B cell (primary cell): ENCODE measurements at regions not wholly inside any gene's neighbourhood (a gene's known extent, or its start where the extent isn't known, plus 50 kb on each side); places are given as distances from the start of the nearest gene placed in this dataset.

Experiments used
- ATAC-seq: fragments of 200-7000 bp; cut with Tn5 transposase; one replicate; pipeline ENCODE4 v1.10.0; 2021; ENCODE audit warnings: low read depth, mild to moderate bottlenecking, moderate number of reproducible peaks, moderate library complexity
- CTCF ChIA-PET: fragments of 350-600 bp; sonication (Branson Sonifier 250); formaldehyde crosslinking; loops from one replicate; lab custom pipeline; 2021; ENCODE audit warnings: antibody characterized with exemption, inconsistent platforms; lab: Charles Lee
- POLR2A ChIA-PET: fragments of 350-600 bp; sonication (Branson Sonifier 250); formaldehyde crosslinking; loops from one replicate; lab custom pipeline; 2021; ENCODE audit warnings: antibody characterized with exemption; lab: Charles Lee
- DNase-seq: peaks from one replicate; pipeline ENCODE4 v3.0.0; 2013
- H2AFZ ChIP-seq: 2 replicates; pipeline ENCODE4 v1.6.1; 2012; ENCODE audit warnings: mild to moderate bottlenecking, low read depth, low read length; ENCODE audit not compliant: insufficient read depth, poor library complexity, severe bottlenecking
- H3K27ac ChIP-seq, 2 donors: 1 replicate in 1 of 2; 2 replicates in 1 of 2; pipeline ENCODE4 v1.5.1; 2012 to 2013; ENCODE audit warnings: low read length in 2 of 2, mild to moderate bottlenecking in 2 of 2, moderate library complexity in 1 of 2
- H3K27me3 ChIP-seq, 4 experiments: fragments of 200-600 bp in 1 of 4; sonication (generic) in 1 of 4; replicated peaks in 1 of 4; 1 replicate in 2 of 4; 2 replicates in 2 of 4; pipeline versions ENCODE4 v1.6.1 to v1.7.0; 2013 to 2016; ENCODE audit warnings: low read length in 3 of 4, mild to moderate bottlenecking in 2 of 4, mixed read lengths in 1 of 4, moderate library complexity in 1 of 4; ENCODE audit not compliant: insufficient read depth in 4 of 4, control insufficient read depth in 3 of 4; ENCODE audit errors: control extremely low read depth in 1 of 4
- H3K36me3 ChIP-seq, 2 experiments: replicated peaks in 1 of 2; 1 replicate in 1 of 2; 2 replicates in 1 of 2; pipeline versions ENCODE4 v1.6.1 to v1.7.1; 2013; ENCODE audit warnings: low read length in 1 of 2; ENCODE audit not compliant: insufficient read depth in 2 of 2, control insufficient read depth in 1 of 2; ENCODE audit errors: control extremely low read depth in 1 of 2, extremely low read depth in 1 of 2
- H3K4me1 ChIP-seq, 2 donors: fragments of 200-600 bp in 1 of 2; sonication (generic) in 1 of 2; 1 replicate in 1 of 2; 2 replicates in 1 of 2; pipeline versions ENCODE4 v1.5.1 to v1.6.1; 2013 to 2017; ENCODE audit warnings: low read length in 2 of 2; ENCODE audit not compliant: control insufficient read depth in 2 of 2, insufficient read depth in 2 of 2
- H3K4me2 ChIP-seq: replicated peaks from 2 replicates; pipeline ENCODE3; 2012; ENCODE audit warnings: mild to moderate bottlenecking, low read depth, low read length; ENCODE audit not compliant: poor library complexity, severe bottlenecking
- H3K4me3 ChIP-seq, 5 experiments: fragments of 200-600 bp in 1 of 5; sonication (generic) in 1 of 5; 1 replicate in 3 of 5; 2 replicates in 2 of 5; pipeline versions ENCODE4 v1.5.1 to v1.7.0; 2011 to 2016; ENCODE audit warnings: low read length in 4 of 5, mild to moderate bottlenecking in 4 of 5, low read depth in 2 of 5, control low read depth in 1 of 5, moderate library complexity in 1 of 5; ENCODE audit not compliant: insufficient read depth in 1 of 5; ENCODE audit errors: control extremely low read depth in 1 of 5, extremely low read depth in 1 of 5
- H3K79me2 ChIP-seq: fragments of 200-600 bp; sonication (generic); one replicate; pipeline ENCODE4 v1.6.0; 2016; ENCODE audit warnings: low read length; ENCODE audit not compliant: control insufficient read depth, insufficient read depth
- H3K9ac ChIP-seq: fragments of 200-600 bp; sonication (generic); 2 replicates; pipeline ENCODE4 v1.6.1; 2017; ENCODE audit warnings: mild to moderate bottlenecking, low read length, moderate library complexity
- H3K9me3 ChIP-seq, 3 donors: one replicate each; pipeline versions ENCODE4 v1.6.1 to v1.7.1; 2013; ENCODE audit warnings: low read length in 2 of 3; ENCODE audit not compliant: control insufficient read depth in 2 of 3, insufficient read depth in 1 of 3; ENCODE audit errors: control extremely low read depth in 1 of 3
- H4K20me1 ChIP-seq: 2 replicates; pipeline ENCODE4 v1.6.0; 2012; ENCODE audit warnings: mild to moderate bottlenecking, low read length; ENCODE audit not compliant: insufficient read depth, control insufficient read depth, poor library complexity, severe bottlenecking
- H3K27ac Mint-ChIP-seq: one replicate; pipeline ENCODE4 v1.8.0; 2021; ENCODE audit warnings: mixed read lengths
- H3K27me3 Mint-ChIP-seq: one replicate; pipeline ENCODE4 v1.8.0; 2021; ENCODE audit warnings: mixed read lengths
- H3K4me1 Mint-ChIP-seq: one replicate; pipeline ENCODE4 v1.8.0; 2021; ENCODE audit warnings: mixed read lengths
- H3K4me3 Mint-ChIP-seq: one replicate; pipeline ENCODE4 v1.8.0; 2021; ENCODE audit warnings: mixed read lengths
- H3K9me3 Mint-ChIP-seq: one replicate; pipeline ENCODE4 v1.8.0; 2022; ENCODE audit warnings: mixed read lengths; ENCODE audit not compliant: insufficient read depth
- CTCF ChIP-seq: fragments of 200-600 bp; IDR thresholded peaks from one replicate; pipeline ENCODE4 v1.8.0; 2022; ENCODE audit warnings: antibody characterized with exemption, mild to moderate bottlenecking
- EZH2 ChIP-seq: IDR thresholded peaks from 2 replicates; pipeline ENCODE4 v1.6.1; 2012; ENCODE audit warnings: borderline replicate concordance, low read depth, mild to moderate bottlenecking, moderate library complexity, low read length; ENCODE audit not compliant: insufficient read depth, poor library complexity, severe bottlenecking
- WGBS: methylation state at CpG from one replicate; pipeline ENCODE4 v1.1.5; 2013; ENCODE audit warnings: missing lambda C conversion rate; ENCODE audit not compliant: insufficient coverage; 5-methylcytosine and 5-hydroxymethylcytosine counted together
- intact Hi-C: fragments of 100-400 bp; cut with micrococcal nuclease; formaldehyde crosslinking; loops from one replicate; pipeline ENCODE4 v1.10.0; 2022

GRCh38 chr4:180189666-180190065 lies 2053.5 kb upstream of the TENM3 start:
- Histone ChIP-seq H3K4me2 (no peak overlapping the region), H3K27ac (no peak overlapping the region), H3K9ac (no peak overlapping the region), H4K20me1 (no peaks in the 10 kb centered on the region), H3K4me1 (no peaks in the 10 kb centered on the region), H3K9me3 (no peaks in the 10 kb centered on the region), H3K36me3 (no peaks in the 10 kb centered on the region), H3K4me3 (no peak overlapping the region), H2AFZ (no peak overlapping the region), H3K27me3 (no peaks in the 10 kb centered on the region), H3K79me2 (no peaks in the 10 kb centered on the region)
- Mint-ChIP-seq H3K4me1 (no peaks in the 10 kb centered on the region), H3K9me3 (no peaks in the 10 kb centered on the region), H3K4me3 (no peak overlapping the region), H3K27me3 (no peaks in the 10 kb centered on the region), H3K27ac (no peak overlapping the region)
- intact Hi-C loops = no loop called here
- no peak for DNase-seq
- WGBS = no CpG with 5 or more reads among the region's 1 CpG
- TF ChIP-seq EZH2 (no peak), CTCF (no peak)
- POLR2A ChIA-PET = no interaction called here
- CTCF ChIA-PET = no interaction called here
- ATAC-seq = no peak

- ChIA-PET CTCF (no interaction called here), POLR2A (no interaction called here)
- H3K9me3 Mint-ChIP-seq = no peaks in the 10 kb centered on the region
- no CpG with 5 or more reads among the region's 2 CpGs for WGBS
- no peaks in the 10 kb centered on the region for H3K27me3 ChIP-seq
- no peak for TF ChIP-seq EZH2
- TF ChIP-seq CTCF = no peak
- DNase-seq = no peak
- intact Hi-C loops = no loop called here
- no peak overlapping the region for H2AFZ ChIP-seq
- H3K79me2 ChIP-seq = no peaks in the 10 kb centered on the region
- no peak overlapping the region for H3K27ac ChIP-seq
- ATAC-seq = no peak
- H3K27me3 Mint-ChIP-seq = no peaks in the 10 kb centered on the region
- H3K4me2 ChIP-seq = no peak overlapping the region
- no peaks in the 10 kb centered on the region for H3K9me3 ChIP-seq
- no peaks in the 10 kb centered on the region for H3K36me3 ChIP-seq
- H3K4me3 Mint-ChIP-seq = no peak overlapping the region
- H3K4me1 Mint-ChIP-seq = no peaks in the 10 kb centered on the region
- H4K20me1 ChIP-seq = no peaks in the 10 kb centered on the region
- no peak overlapping the region for H3K9ac ChIP-seq
- H3K27ac Mint-ChIP-seq = no peak overlapping the region
- no peaks in the 10 kb centered on the region for H3K4me1 ChIP-seq
- no peak overlapping the region for H3K4me3 ChIP-seq
These were observed 2052.8 kb upstream of the TENM3 start for GRCh38 chr4:180190382-180190781.
